Right atrium auricular region (tissue), 2 donors: ENCODE measurements at regions not wholly inside any gene's neighbourhood (a gene's known extent, or its start where the extent isn't known, plus 50 kb on each side); places are given as distances from the start of the nearest gene placed in this dataset.

Experiments
- DNase-seq: peaks from one replicate; pipeline ENCODE4 v3.0.0-alpha.2; 2019; ENCODE audit warnings: low spot score
- H3K27ac ChIP-seq, 2 donors: fragments of 200-600 bp; sonication (generic); 1 replicate in 1 of 2; 2 replicates in 1 of 2; pipeline ENCODE4 v1.5.1; 2016 to 2019
- H3K27me3 ChIP-seq, 2 donors: fragments of 200-600 bp; sonication (generic); one replicate each; pipeline versions ENCODE4 v1.5.1 to v1.6.0; 2017 to 2019
- H3K36me3 ChIP-seq: fragments of 200-600 bp; sonication (generic); one replicate; pipeline ENCODE4 v1.5.1; 2016
- H3K4me1 ChIP-seq, 2 donors: fragments of 200-600 bp; sonication (generic); one replicate each; pipeline versions ENCODE4 v1.5.1 to v1.6.0; 2017 to 2019
- H3K4me3 ChIP-seq, 2 donors: fragments of 200-600 bp; sonication (generic); 1 replicate in 1 of 2; 2 replicates in 1 of 2; pipeline ENCODE4 v1.5.1; 2017 to 2019; ENCODE audit warnings: mild to moderate bottlenecking in 1 of 2, moderate library complexity in 1 of 2
- H3K9me3 ChIP-seq, 2 donors: fragments of 200-600 bp; sonication (generic); one replicate each; pipeline ENCODE4 v1.5.1; 2019
- CTCF ChIP-seq, 2 donors: fragments of 200-600 bp; sonication (generic); IDR thresholded peaks; one replicate each; pipeline ENCODE4 v1.5.1; 2019; ENCODE audit warnings: antibody characterized with exemption in 2 of 2

GRCh38 chr4:57774681-57775080, 664.5 kb upstream of the IGFBP7 start:
- Histone ChIP-seq H3K27ac (no peak overlapping the region), H3K36me3 (no peaks in the 10 kb centered on the region), H3K4me1 (no peaks in the 10 kb centered on the region), H3K4me3 (no peak overlapping the region), H3K9me3 (no peaks in the 10 kb centered on the region), H3K27me3 (no peaks in the 10 kb centered on the region)
- no peak for DNase-seq
- no peak for TF ChIP-seq CTCF (IDR thresholded peaks at IDR 0.05)

GRCh38 chr4:57774171-57774570, 664.0 kb upstream of the IGFBP7 start:
- Histone ChIP-seq H3K27me3 (no peaks in the 10 kb centered on the region), H3K4me3 (no peak overlapping the region), H3K27ac (no peak overlapping the region), H3K9me3 (no peaks in the 10 kb centered on the region), H3K4me1 (no peaks in the 10 kb centered on the region), H3K36me3 (no peaks in the 10 kb centered on the region)
- TF ChIP-seq CTCF (IDR thresholded peaks at IDR 0.05): no peak
- no peak for DNase-seq

- Histone ChIP-seq H3K9me3 (no peaks in the 10 kb centered on the region), H3K4me1 (no peaks in the 10 kb centered on the region), H3K27me3 (no peaks in the 10 kb centered on the region), H3K4me3 (no peak overlapping the region), H3K27ac (no peak overlapping the region), H3K36me3 (no peaks in the 10 kb centered on the region)
- TF ChIP-seq CTCF (IDR thresholded peaks at IDR 0.05): no peak
- no peak for DNase-seq
These were observed 656.2 kb upstream of the IGFBP7 start for GRCh38 chr4:57766341-57766740.

- no peak overlapping the region for H3K27ac ChIP-seq
- DNase-seq: no peak
- H3K36me3 ChIP-seq: no peaks in the 10 kb centered on the region
- H3K4me3 ChIP-seq: no peak overlapping the region
- TF ChIP-seq CTCF (IDR thresholded peaks at IDR 0.05): no peak
- no peaks in the 10 kb centered on the region for H3K4me1 ChIP-seq
- H3K27me3 ChIP-seq: no peaks in the 10 kb centered on the region
- H3K9me3 ChIP-seq: no peaks in the 10 kb centered on the region
These were observed 654.7 kb upstream of the IGFBP7 start for GRCh38 chr4:57764856-57765255.

- Histone ChIP-seq H3K9me3 (no peaks in the 10 kb centered on the region), H3K27ac (no peak overlapping the region), H3K27me3 (no peaks in the 10 kb centered on the region), H3K4me1 (no peaks in the 10 kb centered on the region), H3K4me3 (no peak overlapping the region), H3K36me3 (no peaks in the 10 kb centered on the region)
- DNase-seq: no peak
- TF ChIP-seq CTCF (IDR thresholded peaks at IDR 0.05): no peak
These were observed 652.9 kb upstream of the IGFBP7 start for GRCh38 chr4:57763070-57763469.

- Histone ChIP-seq H3K4me3 (no peak overlapping the region), H3K9me3 (peaks cover 0 to 20% of the 10 kb centered on the region in 2 donors), H3K4me1 (no peaks in the 10 kb centered on the region), H3K27me3 (no peaks in the 10 kb centered on the region), H3K36me3 (no peaks in the 10 kb centered on the region), H3K27ac (no peak overlapping the region)
- no peak for DNase-seq
- no peak for TF ChIP-seq CTCF (IDR thresholded peaks at IDR 0.05)
These were observed 630.5 kb upstream of the IGFBP7 start for GRCh38 chr4:57740625-57741190.
